GM18499 (cell line): ENCODE measurements at regions not wholly inside any gene's neighbourhood (a gene's known extent, or its start where the extent isn't known, plus 50 kb on each side); places are given as distances from the start of the nearest gene placed in this dataset.

Source experiments
- ATAC-seq: cut with Tn5 transposase; IDR thresholded peaks from one replicate; pipeline ENCODE4 v1.9.1; 2021; ENCODE audit warnings: moderate number of reproducible peaks; ENCODE audit not compliant: insufficient read depth, unreplicated experiment

GRCh38 chrX:96611619-96612362 is 72.9 kb upstream of the DIAPH2 start:
- no peak for ATAC-seq

GRCh38 chrX:96615448-96615847 is 69.2 kb upstream of the DIAPH2 start:
- ATAC-seq: no peak

GRCh38 chrX:96619588-96619987 is 65.1 kb upstream of the DIAPH2 start:
- ATAC-seq: no peak

- ATAC-seq: no peak
These were observed 62.8 kb upstream of the DIAPH2 start for GRCh38 chrX:96621811-96622210.
